ENCODE measurements at regions not wholly inside any gene's neighbourhood (a gene's known extent, or its start where the extent isn't known, plus 50 kb on each side); places are given as distances from the start of the nearest gene placed in this dataset.

- no peak for TF ChIP-seq CTCF (IDR thresholded peaks at IDR 0.05; ENCODE audit: low read length)
- no peak for TF ChIP-seq EZH2 (IDR thresholded peaks at IDR 0.05; ENCODE audit: borderline replicate concordance, low read length)
Observed at GRCh38 chr2:236354056-236354940, 90.1 kb upstream of the ASB18 start.

Measured in OCI-LY1 (cell line).